Glomerular endothelial cell (primary cell): ENCODE measurements at regions not wholly inside any gene's neighbourhood (a gene's known extent, or its start where the extent isn't known, plus 50 kb on each side); places are given as distances from the start of the nearest gene placed in this dataset.

ENCODE experiments used
- DNase-seq: peaks from one replicate; pipeline ENCODE4 v3.0.0-alpha.2; 2011; ENCODE audit warnings: low read depth, low spot score; ENCODE audit errors: extremely low read depth

GRCh38 chr2:38207168-38207567, 131.2 kb upstream of the CYP1B1 start:
- DNase-seq = no peak

GRCh38 chr2:38203446-38203810, 127.5 kb upstream of the CYP1B1 start:
- no peak for DNase-seq

GRCh38 chr2:38202713-38203445, 126.9 kb upstream of the CYP1B1 start:
- no peak for DNase-seq

- DNase-seq = no peak
These were observed 125.8 kb upstream of the CYP1B1 start for GRCh38 chr2:38201784-38202183.

- DNase-seq = no peak
These were observed 124.6 kb upstream of the CYP1B1 start for GRCh38 chr2:38200598-38200997.

GRCh38 chr2:38199127-38199526, 123.2 kb upstream of the CYP1B1 start:
- no peak for DNase-seq

- DNase-seq = no peak
These were observed 118.8 kb upstream of the CYP1B1 start for GRCh38 chr2:38194751-38195150.

- no peak for DNase-seq
These were observed 117.0 kb upstream of the CYP1B1 start for GRCh38 chr2:38192976-38193375.

- DNase-seq = no peak
These were observed 116.1 kb upstream of the CYP1B1 start for GRCh38 chr2:38192046-38192445.

- no peak for DNase-seq
These were observed 115.6 kb upstream of the CYP1B1 start for GRCh38 chr2:38191516-38191915.

- no peak for DNase-seq
These were observed 114.7 kb upstream of the CYP1B1 start for GRCh38 chr2:38190542-38191218.

GRCh38 chr2:38187541-38188011, 111.6 kb upstream of the CYP1B1 start:
- DNase-seq = no peak

GRCh38 chr2:38185012-38185491, 109.1 kb upstream of the CYP1B1 start:
- DNase-seq = no peak

- no peak for DNase-seq
These were observed 106.6 kb upstream of the CYP1B1 start for GRCh38 chr2:38182492-38183003.

GRCh38 chr2:38181806-38182491, 106.0 kb upstream of the CYP1B1 start:
- no peak for DNase-seq

- no peak for DNase-seq
These were observed 104.8 kb upstream of the CYP1B1 start for GRCh38 chr2:38180754-38181153.

- DNase-seq = no peak
These were observed 102.8 kb upstream of the CYP1B1 start for GRCh38 chr2:38178556-38179419.

- DNase-seq = no peak
These were observed 102.2 kb upstream of the CYP1B1 start for GRCh38 chr2:38178119-38178518.

GRCh38 chr2:38176619-38177021, 100.7 kb upstream of the CYP1B1 start:
- DNase-seq = no peak

- DNase-seq = no peak
These were observed 98.9 kb upstream of the CYP1B1 start for GRCh38 chr2:38174646-38175423.
